ENCODE measurements at regions not wholly inside any gene's neighbourhood (a gene's known extent, or its start where the extent isn't known, plus 50 kb on each side); places are given as distances from the start of the nearest gene placed in this dataset.
"Not testable (repeated sequence)": the region's sequence is repeated elsewhere in the genome, so short reads cannot be mapped to it uniquely, and the experiment has no call there.

DNA sequence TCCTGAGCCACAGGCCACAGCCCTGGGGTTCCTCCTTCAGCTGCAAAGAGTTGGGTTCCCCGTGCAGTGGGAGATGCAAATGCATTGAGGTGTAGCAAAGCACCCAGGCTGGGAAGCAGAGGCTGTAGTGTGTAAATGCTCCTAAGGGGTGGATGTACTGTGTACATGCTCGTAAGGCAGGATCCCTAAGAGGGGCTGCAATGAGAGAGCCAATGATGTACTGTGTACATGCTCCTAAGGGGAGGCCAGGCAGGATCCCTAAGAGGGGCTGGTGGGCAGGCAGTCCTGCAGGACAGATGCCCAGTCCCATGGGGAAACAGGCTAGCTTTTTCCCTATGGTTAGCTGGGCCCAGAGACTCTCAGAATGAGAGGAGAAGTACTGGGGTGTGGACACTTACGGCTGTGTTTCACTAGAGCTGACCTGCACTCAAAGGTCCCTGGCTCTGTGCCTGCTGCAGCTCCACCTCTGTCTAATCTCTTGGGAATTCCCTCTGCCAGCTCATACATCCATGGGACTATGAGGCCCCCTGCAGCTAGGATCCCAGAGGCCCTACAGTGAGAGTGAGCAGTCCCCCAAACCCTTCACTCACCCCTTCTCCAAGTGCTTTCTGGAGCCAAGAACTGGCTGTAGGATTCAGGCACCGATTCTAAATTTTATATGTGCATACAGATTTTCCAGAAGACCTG, 261.9 kb upstream of the LUZP2 start:
- Mint-ChIP-seq H3K4me1 (ENCODE audit: low read depth) (no peaks in the 10 kb centered on the region), H3K9me3 (peaks cover 24% of the 10 kb centered on the region), H3K4me3 (no peak overlapping the region), H3K36me3 (no peaks in the 10 kb centered on the region), H3K27me3 (no peaks in the 10 kb centered on the region), H3K27ac (no peak overlapping the region)
- ChIA-PET CTCF (no interaction called here), POLR2A (no interaction called here)
- intact Hi-C loops (cut with micrococcal nuclease): no loop called here
- DNase-seq: no peak

- Mint-ChIP-seq H3K4me1 (ENCODE audit: low read depth) (no peaks in the 10 kb centered on the region), H3K4me3 (no peak overlapping the region), H3K27me3 (no peaks in the 10 kb centered on the region), H3K27ac (no peak overlapping the region), H3K9me3 (peaks cover 13% of the 10 kb centered on the region), H3K36me3 (no peaks in the 10 kb centered on the region)
- intact Hi-C loops (cut with micrococcal nuclease): no loop called here
- no peak for DNase-seq
- POLR2A ChIA-PET: no interaction called here
- CTCF ChIA-PET: no interaction called here
These were observed 257.8 kb upstream of the LUZP2 start for GRCh38 chr11:24238771-24239645.

GRCh38 chr11:24239930-24240329, 256.9 kb upstream of the LUZP2 start:
- intact Hi-C loops (cut with micrococcal nuclease): no loop called here
- no peak overlapping the region for H3K4me3 Mint-ChIP-seq
- H3K9me3 Mint-ChIP-seq: peaks cover 13% of the 10 kb centered on the region
- ChIA-PET CTCF (no interaction called here), POLR2A (no interaction called here)
- DNase-seq: no peak
- H3K27ac Mint-ChIP-seq: no peak overlapping the region
- no peaks in the 10 kb centered on the region for H3K36me3 Mint-ChIP-seq
- no peaks in the 10 kb centered on the region for H3K4me1 Mint-ChIP-seq (ENCODE audit: low read depth)
- no peaks in the 10 kb centered on the region for H3K27me3 Mint-ChIP-seq

- H3K36me3 Mint-ChIP-seq: no peaks in the 10 kb centered on the region
- no peak overlapping the region for H3K27ac Mint-ChIP-seq
- H3K27me3 Mint-ChIP-seq: no peaks in the 10 kb centered on the region
- POLR2A ChIA-PET: no interaction called here
- H3K4me3 Mint-ChIP-seq: no peak overlapping the region
- H3K9me3 Mint-ChIP-seq: peaks cover 15% of the 10 kb centered on the region
- no peak for DNase-seq
- intact Hi-C loops (cut with micrococcal nuclease): no loop called here
- no peaks in the 10 kb centered on the region for H3K4me1 Mint-ChIP-seq (ENCODE audit: low read depth)
- CTCF ChIA-PET: no interaction called here
These were observed 256.2 kb upstream of the LUZP2 start for GRCh38 chr11:24240496-24241175.

DNA sequence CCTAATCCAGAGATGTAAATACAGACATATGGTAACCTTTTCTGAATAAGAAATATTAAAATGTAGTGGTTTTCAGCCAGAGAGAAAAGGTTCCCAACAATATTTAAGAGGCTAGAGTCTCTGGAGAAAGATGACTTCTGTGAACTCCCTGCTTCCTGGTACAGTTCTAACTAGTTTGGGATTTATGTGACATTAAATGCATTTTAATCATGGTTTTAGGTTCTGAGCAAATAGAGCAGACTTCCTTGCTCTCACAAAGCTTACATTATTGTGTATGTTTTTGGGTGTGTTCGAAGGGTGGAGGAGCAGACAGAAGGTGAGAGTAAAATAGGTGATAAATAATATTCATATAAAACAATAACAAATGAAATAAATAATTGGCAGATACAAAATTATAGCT, 250.1 kb upstream of the LUZP2 start:
- no peak overlapping the region for H3K27ac Mint-ChIP-seq
- H3K4me3 Mint-ChIP-seq: no peak overlapping the region
- no peaks in the 10 kb centered on the region for H3K27me3 Mint-ChIP-seq
- ChIA-PET POLR2A (no interaction called here), CTCF (no interaction called here)
- no peaks in the 10 kb centered on the region for H3K36me3 Mint-ChIP-seq
- intact Hi-C loops (cut with micrococcal nuclease): no loop called here
- H3K9me3 Mint-ChIP-seq: peaks cover 12% of the 10 kb centered on the region
- H3K4me1 Mint-ChIP-seq (ENCODE audit: low read depth): no peaks in the 10 kb centered on the region
- no peak for DNase-seq

GRCh38 chr11:24247846-24248245, 249.0 kb upstream of the LUZP2 start:
- no peak for DNase-seq
- CTCF ChIA-PET: no interaction called here
- H3K4me1 Mint-ChIP-seq (ENCODE audit: low read depth): no peaks in the 10 kb centered on the region
- POLR2A ChIA-PET: no interaction called here
- intact Hi-C loops (cut with micrococcal nuclease): no loop called here
- H3K36me3 Mint-ChIP-seq: no peaks in the 10 kb centered on the region
- peaks cover 19% of the 10 kb centered on the region for H3K9me3 Mint-ChIP-seq
- no peaks in the 10 kb centered on the region for H3K27me3 Mint-ChIP-seq
- H3K27ac Mint-ChIP-seq: no peak overlapping the region
- H3K4me3 Mint-ChIP-seq: no peak overlapping the region

- intact Hi-C loops (cut with micrococcal nuclease): no loop called here
- ChIA-PET POLR2A (no interaction called here), CTCF (no interaction called here)
- Mint-ChIP-seq H3K4me3 (no peak overlapping the region), H3K27ac (no peak overlapping the region), H3K36me3 (no peaks in the 10 kb centered on the region), H3K9me3 (peaks cover 14% of the 10 kb centered on the region), H3K27me3 (no peaks in the 10 kb centered on the region), H3K4me1 (ENCODE audit: low read depth) (no peaks in the 10 kb centered on the region)
- no peak for DNase-seq
These were observed 246.9 kb upstream of the LUZP2 start for GRCh38 chr11:24249921-24250320.

GRCh38 chr11:24253237-24253760, 243.6 kb upstream of the LUZP2 start:
- CTCF ChIA-PET: no interaction called here
- DNase-seq: no peak
- no peak overlapping the region for H3K27ac Mint-ChIP-seq
- peaks cover 13% of the 10 kb centered on the region for H3K9me3 Mint-ChIP-seq
- no peak overlapping the region for H3K4me3 Mint-ChIP-seq
- no peaks in the 10 kb centered on the region for H3K27me3 Mint-ChIP-seq
- intact Hi-C loops (cut with micrococcal nuclease): no loop called here
- H3K36me3 Mint-ChIP-seq: no peaks in the 10 kb centered on the region
- POLR2A ChIA-PET: no interaction called here
- H3K4me1 Mint-ChIP-seq (ENCODE audit: low read depth): no peaks in the 10 kb centered on the region

DNA sequence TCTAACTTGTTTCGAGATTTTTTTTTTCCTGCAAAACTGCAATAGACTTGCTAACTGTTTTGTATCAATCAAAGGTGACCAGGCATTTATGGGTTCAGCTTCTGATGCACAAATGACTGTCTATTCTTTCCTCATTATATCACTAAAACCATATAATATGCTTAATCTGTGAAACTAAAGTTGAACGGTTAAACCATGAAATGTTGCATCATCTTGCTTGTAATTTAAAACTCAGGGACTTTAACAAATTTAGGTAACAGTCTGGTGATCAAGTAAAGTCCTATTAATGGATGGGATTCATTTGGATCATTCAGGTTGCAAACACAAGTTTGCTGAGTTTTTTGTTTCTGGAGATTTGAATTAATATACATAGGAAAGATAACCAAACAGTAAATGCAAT, 232.0 kb upstream of the LUZP2 start:
- peaks cover 13% of the 10 kb centered on the region for H3K9me3 Mint-ChIP-seq
- H3K27me3 Mint-ChIP-seq: no peaks in the 10 kb centered on the region
- H3K27ac Mint-ChIP-seq: no peak overlapping the region
- no peaks in the 10 kb centered on the region for H3K4me1 Mint-ChIP-seq (ENCODE audit: low read depth)
- H3K36me3 Mint-ChIP-seq: no peaks in the 10 kb centered on the region
- no peak for DNase-seq
- intact Hi-C loops (cut with micrococcal nuclease): no loop called here
- ChIA-PET POLR2A (no interaction called here), CTCF (no interaction called here)
- H3K4me3 Mint-ChIP-seq: no peak overlapping the region

DNA sequence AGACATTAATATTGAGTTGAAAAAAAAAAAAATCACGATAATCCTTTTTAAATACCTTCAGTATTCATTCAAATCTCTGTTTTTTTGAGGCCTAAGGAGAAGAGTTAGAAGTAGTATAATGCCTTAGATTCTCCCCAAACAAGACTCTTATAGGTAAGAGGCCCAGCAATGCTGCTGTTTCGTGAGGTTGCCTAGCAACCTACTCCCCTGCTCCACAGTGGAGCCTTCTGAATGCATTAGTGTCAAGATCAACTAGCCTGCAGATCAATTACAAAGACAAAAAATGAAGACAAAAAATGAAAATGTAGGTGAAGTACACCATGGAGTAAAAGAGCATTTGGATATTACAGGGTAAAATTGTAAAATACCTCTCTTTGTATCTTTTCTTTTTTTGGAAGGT, 229.8 kb upstream of the LUZP2 start:
- intact Hi-C loops (cut with micrococcal nuclease): no loop called here
- no peak overlapping the region for H3K27ac Mint-ChIP-seq
- H3K4me3 Mint-ChIP-seq: no peak overlapping the region
- CTCF ChIA-PET: no interaction called here
- H3K9me3 Mint-ChIP-seq: peaks cover 13% of the 10 kb centered on the region
- POLR2A ChIA-PET: no interaction called here
- no peaks in the 10 kb centered on the region for H3K4me1 Mint-ChIP-seq (ENCODE audit: low read depth)
- no peaks in the 10 kb centered on the region for H3K27me3 Mint-ChIP-seq
- no peaks in the 10 kb centered on the region for H3K36me3 Mint-ChIP-seq
- no peak for DNase-seq

GRCh38 chr11:24271798-24272197, 225.1 kb upstream of the LUZP2 start:
- ChIA-PET CTCF (no interaction called here), POLR2A (no interaction called here)
- H3K27ac Mint-ChIP-seq: no peak overlapping the region
- no peaks in the 10 kb centered on the region for H3K36me3 Mint-ChIP-seq
- H3K27me3 Mint-ChIP-seq: no peaks in the 10 kb centered on the region
- intact Hi-C loops (cut with micrococcal nuclease): no loop called here
- peaks cover 21% of the 10 kb centered on the region for H3K9me3 Mint-ChIP-seq
- H3K4me3 Mint-ChIP-seq: no peak overlapping the region
- H3K4me1 Mint-ChIP-seq (ENCODE audit: low read depth): no peaks in the 10 kb centered on the region
- DNase-seq: no peak

DNA sequence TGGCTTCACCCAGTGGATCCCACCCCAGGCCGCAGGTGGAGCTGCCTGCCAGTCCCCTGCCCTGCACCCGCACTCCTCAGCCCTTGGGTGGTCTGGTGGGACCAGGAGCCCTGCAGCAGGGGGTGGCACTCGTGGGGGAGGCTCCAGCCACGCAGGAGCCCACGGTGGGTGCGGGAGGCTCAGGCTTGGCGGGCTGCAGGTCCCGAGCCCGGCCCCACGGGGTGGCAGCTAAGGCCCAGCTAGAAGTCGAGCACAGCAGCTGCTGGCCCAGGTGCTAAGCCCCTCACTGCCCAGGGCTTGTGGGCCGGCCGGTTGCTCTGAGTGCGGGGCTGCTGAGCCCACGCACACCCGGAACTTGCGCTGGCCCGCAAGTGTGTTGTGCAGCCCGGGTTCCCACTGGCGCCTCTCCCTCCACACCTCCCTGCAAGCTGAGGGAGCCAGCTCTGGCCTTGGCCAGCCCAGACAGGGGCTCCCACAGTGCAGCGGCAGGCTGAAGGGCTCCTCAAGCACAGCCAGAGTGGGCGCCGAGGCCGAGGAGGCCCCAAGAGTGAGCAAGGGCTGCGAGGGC, 222.6 kb upstream of the LUZP2 start:
- H3K27ac Mint-ChIP-seq; CTCF ChIA-PET; POLR2A ChIA-PET; H3K4me1 Mint-ChIP-seq (ENCODE audit: low read depth); H3K36me3 Mint-ChIP-seq; H3K27me3 Mint-ChIP-seq; H3K4me3 Mint-ChIP-seq; DNase-seq; intact Hi-C loops (cut with micrococcal nuclease): not testable (repeated sequence)
- H3K9me3 Mint-ChIP-seq: peaks cover 19% of the 10 kb centered on the region
